ENCODE measurements at regions not wholly inside any gene's neighbourhood (a gene's known extent, or its start where the extent isn't known, plus 50 kb on each side); places are given as distances from the start of the nearest gene placed in this dataset.

- Histone ChIP-seq H3K36me3 (no peaks in the 10 kb centered on the region), H3K4me3 (no peak overlapping the region), H3K9me3 (no peaks in the 10 kb centered on the region), H3K27ac (no peak overlapping the region), H3K4me1 (ENCODE audit: insufficient read depth) (no peaks in the 10 kb centered on the region), H3K27me3 (no peaks in the 10 kb centered on the region)
- 70 to 71% (median 71%) methylated on average over 6 of the region's 6 CpGs for WGBS, 3 donors
- no peak for DNase-seq
- intact Hi-C loops (cut with DNase I), result no loop called here
- no peak for TF ChIP-seq POLR2A (IDR thresholded peaks at IDR 0.05)
- no peak for TF ChIP-seq CTCF (IDR thresholded peaks at IDR 0.05)
- no peak for TF ChIP-seq EP300 (IDR thresholded peaks at IDR 0.05)
Measured at GRCh38 chr10:91140995-91141549, 79.4 kb upstream of the PCGF5 start.

GRCh38 chr10:91144961-91145360 is 75.5 kb upstream of the PCGF5 start:
- Histone ChIP-seq H3K4me1 (ENCODE audit: insufficient read depth) (no peaks in the 10 kb centered on the region), H3K4me3 (no peak overlapping the region), H3K27ac (no peak overlapping the region), H3K27me3 (no peaks in the 10 kb centered on the region), H3K9me3 (no peaks in the 10 kb centered on the region), H3K36me3 (no peaks in the 10 kb centered on the region)
- TF ChIP-seq EP300 (IDR thresholded peaks at IDR 0.05), result no peak
- TF ChIP-seq POLR2A (IDR thresholded peaks at IDR 0.05), result no peak
- no peak for TF ChIP-seq CTCF (IDR thresholded peaks at IDR 0.05)
- 81 to 90% (median 85%) methylated on average over 1 of the region's 1 CpG for WGBS, 3 donors
- no peak for DNase-seq
- intact Hi-C loops (cut with DNase I), result no loop called here

GRCh38 chr10:91146146-91146545 is 74.3 kb upstream of the PCGF5 start:
- DNase-seq, result no peak
- intact Hi-C loops (cut with DNase I), result no loop called here
- Histone ChIP-seq H3K27me3 (no peaks in the 10 kb centered on the region), H3K36me3 (no peaks in the 10 kb centered on the region), H3K9me3 (no peaks in the 10 kb centered on the region), H3K4me1 (ENCODE audit: insufficient read depth) (no peaks in the 10 kb centered on the region), H3K27ac (no peak overlapping the region), H3K4me3 (no peak overlapping the region)
- no peak for TF ChIP-seq CTCF (IDR thresholded peaks at IDR 0.05)
- no peak for TF ChIP-seq POLR2A (IDR thresholded peaks at IDR 0.05)
- no peak for TF ChIP-seq EP300 (IDR thresholded peaks at IDR 0.05)
- WGBS, 3 donors, result 76 to 88% (median 82%) methylated on average over 1 of the region's 1 CpG

- 86 to 91% (median 86%) methylated on average over 3 of the region's 3 CpGs for WGBS, 3 donors
- intact Hi-C loops (cut with DNase I), result no loop called here
- H3K4me1 ChIP-seq (ENCODE audit: insufficient read depth), result no peaks in the 10 kb centered on the region
- no peak overlapping the region for H3K4me3 ChIP-seq
- H3K27ac ChIP-seq, result no peak overlapping the region
- DNase-seq, result no peak
- no peaks in the 10 kb centered on the region for H3K36me3 ChIP-seq
- H3K9me3 ChIP-seq, result no peaks in the 10 kb centered on the region
- TF ChIP-seq EP300 (IDR thresholded peaks at IDR 0.05) (no peak), CTCF (IDR thresholded peaks at IDR 0.05) (no peak), POLR2A (IDR thresholded peaks at IDR 0.05) (no peak)
- no peaks in the 10 kb centered on the region for H3K27me3 ChIP-seq
Measured at GRCh38 chr10:91149550-91149949, 70.9 kb upstream of the PCGF5 start.

Measured in ovary (tissue), 7 donors.